Kidney (tissue), 13 donors: ENCODE measurements at regions not wholly inside any gene's neighbourhood (a gene's known extent, or its start where the extent isn't known, plus 50 kb on each side); places are given as distances from the start of the nearest gene placed in this dataset.

ENCODE experiments used
- DNase-seq, 5 donors: peaks; one replicate each; pipeline ENCODE4 v3.0.0-alpha.2; 2013 to 2020
- FAIRE-seq: peaks from 2 replicates; lab custom pipeline; 2012; peaks lifted over from hg19 to GRCh38; lab: Jason Lieb, UNC
- H3K27ac ChIP-seq, 2 donors: one replicate each; pipeline ENCODE4 v1.7.0; 2013; ENCODE audit warnings: low read depth in 2 of 2, low read length in 2 of 2, inconsistent platforms in 1 of 2
- H3K27me3 ChIP-seq: one replicate; pipeline ENCODE4 v1.7.1; 2013; ENCODE audit warnings: low read length, inconsistent platforms; ENCODE audit not compliant: control insufficient read depth, insufficient read depth
- H3K36me3 ChIP-seq, 3 donors: one replicate each; pipeline versions ENCODE4 v1.7.0 to v1.7.1; 2013; ENCODE audit warnings: low read length in 3 of 3, control low read depth in 1 of 3, inconsistent platforms in 1 of 3; ENCODE audit not compliant: insufficient read depth in 3 of 3, control insufficient read depth in 2 of 3
- H3K4me1 ChIP-seq, 3 donors: one replicate each; pipeline versions ENCODE4 v1.7.0 to v1.7.1; 2013; ENCODE audit warnings: low read length in 3 of 3, inconsistent platforms in 1 of 3, low read depth in 1 of 3; ENCODE audit not compliant: control insufficient read depth in 2 of 3, insufficient read depth in 2 of 3
- H3K4me3 ChIP-seq, 3 donors: one replicate each; pipeline versions ENCODE4 v1.7.0 to v1.8.1; 2013; ENCODE audit warnings: low read length in 3 of 3, control low read depth in 1 of 3, inconsistent platforms in 1 of 3
- H3K9ac ChIP-seq, 3 donors: one replicate each; pipeline versions ENCODE4 v1.7.0 to v1.7.1; 2013; ENCODE audit warnings: low read length in 3 of 3, control low read depth in 1 of 3, inconsistent platforms in 1 of 3
- H3K9me3 ChIP-seq, 3 donors: one replicate each; pipeline versions ENCODE4 v1.7.0 to v1.7.1; 2013; ENCODE audit warnings: low read length in 3 of 3, control low read depth in 1 of 3, inconsistent platforms in 1 of 3; ENCODE audit not compliant: control insufficient read depth in 2 of 3, insufficient read depth in 1 of 3
- intact Hi-C: fragments of 100-400 bp; cut with DNase I; formaldehyde crosslinking; loops from one replicate; pipeline ENCODE4 v1.11.1; 2022
- TF ChIP-seq, protein P1 (sequence below): IDR thresholded peaks from 3 replicates; pipeline ENCODE4 v1.5.1; 2012; ENCODE audit warnings: mild to moderate bottlenecking, moderate library complexity, borderline replicate concordance; ENCODE audit not compliant: insufficient read depth; ENCODE audit errors: extremely low read depth
- donor health status: control.
- donor health status: control.
- donor health status: control.
- donor health status: control.
- donor health status: control.
- donor health status: DM: yes; HTN: yes; CAD: no.
- donor health status: Normal renal cell carcinoma (clear cell type).

DNA sequence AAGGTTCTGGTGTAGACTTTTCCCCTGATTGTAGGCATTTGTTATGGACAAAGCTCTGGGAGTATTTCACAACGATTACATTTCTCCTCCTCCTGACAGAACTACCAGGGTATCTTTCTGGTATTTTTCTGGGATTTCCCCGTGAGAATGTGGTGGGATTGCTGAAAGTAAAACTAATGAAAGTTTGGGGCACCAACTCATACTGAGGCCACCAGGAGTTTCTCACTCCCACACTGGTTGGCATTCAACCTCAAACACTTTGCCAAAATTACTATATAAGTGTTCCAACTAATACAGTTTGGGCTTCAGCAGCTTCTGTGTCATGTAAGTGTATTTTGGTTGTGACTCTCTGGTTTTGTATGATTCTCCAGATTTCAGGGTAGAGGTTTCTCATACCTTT is 855.1 kb downstream of the GLUD2 start:
- Histone ChIP-seq H3K9me3 (no peaks in the 10 kb centered on the region), H3K4me3 (no peak overlapping the region), H3K27ac (no peak overlapping the region), H3K9ac (no peak overlapping the region), H3K27me3 (no peaks in the 10 kb centered on the region), H3K36me3 (no peaks in the 10 kb centered on the region), H3K4me1 (no peaks in the 10 kb centered on the region)
- intact Hi-C loops = no loop called here
- FAIRE-seq (no peak), DNase-seq (no peak)
- TF ChIP-seq, protein P1, sequence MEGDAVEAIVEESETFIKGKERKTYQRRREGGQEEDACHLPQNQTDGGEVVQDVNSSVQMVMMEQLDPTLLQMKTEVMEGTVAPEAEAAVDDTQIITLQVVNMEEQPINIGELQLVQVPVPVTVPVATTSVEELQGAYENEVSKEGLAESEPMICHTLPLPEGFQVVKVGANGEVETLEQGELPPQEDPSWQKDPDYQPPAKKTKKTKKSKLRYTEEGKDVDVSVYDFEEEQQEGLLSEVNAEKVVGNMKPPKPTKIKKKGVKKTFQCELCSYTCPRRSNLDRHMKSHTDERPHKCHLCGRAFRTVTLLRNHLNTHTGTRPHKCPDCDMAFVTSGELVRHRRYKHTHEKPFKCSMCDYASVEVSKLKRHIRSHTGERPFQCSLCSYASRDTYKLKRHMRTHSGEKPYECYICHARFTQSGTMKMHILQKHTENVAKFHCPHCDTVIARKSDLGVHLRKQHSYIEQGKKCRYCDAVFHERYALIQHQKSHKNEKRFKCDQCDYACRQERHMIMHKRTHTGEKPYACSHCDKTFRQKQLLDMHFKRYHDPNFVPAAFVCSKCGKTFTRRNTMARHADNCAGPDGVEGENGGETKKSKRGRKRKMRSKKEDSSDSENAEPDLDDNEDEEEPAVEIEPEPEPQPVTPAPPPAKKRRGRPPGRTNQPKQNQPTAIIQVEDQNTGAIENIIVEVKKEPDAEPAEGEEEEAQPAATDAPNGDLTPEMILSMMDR = no peak

DNA sequence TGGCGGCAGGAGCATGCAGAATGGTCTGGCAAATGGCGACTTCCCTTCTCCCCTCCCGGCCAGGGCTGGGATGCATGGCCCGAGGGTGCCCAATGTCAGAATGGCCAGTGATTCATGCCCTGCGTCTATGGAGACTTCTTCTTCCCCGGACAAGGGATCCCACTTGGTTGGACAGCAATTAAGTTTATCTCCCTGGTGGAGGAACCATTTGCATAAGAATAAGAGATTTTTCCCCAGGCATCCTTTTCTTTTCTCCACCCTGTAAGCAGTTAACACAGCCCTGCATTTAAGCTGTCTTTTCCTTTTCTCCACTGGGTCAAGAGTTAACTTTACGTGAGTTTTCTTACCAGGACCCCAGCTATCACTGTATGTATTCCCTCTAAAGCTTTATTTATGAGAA is 856.6 kb downstream of the GLUD2 start:
- no peaks in the 10 kb centered on the region for H3K27me3 ChIP-seq
- no peak overlapping the region for H3K27ac ChIP-seq
- TF ChIP-seq, protein P1 = no peak
- no peak for FAIRE-seq
- no peaks in the 10 kb centered on the region for H3K4me1 ChIP-seq
- no peak overlapping the region for H3K9ac ChIP-seq
- H3K9me3 ChIP-seq = no peaks in the 10 kb centered on the region
- no peak for DNase-seq
- H3K36me3 ChIP-seq = no peaks in the 10 kb centered on the region
- H3K4me3 ChIP-seq = no peak overlapping the region
- intact Hi-C loops = no loop called here

DNA sequence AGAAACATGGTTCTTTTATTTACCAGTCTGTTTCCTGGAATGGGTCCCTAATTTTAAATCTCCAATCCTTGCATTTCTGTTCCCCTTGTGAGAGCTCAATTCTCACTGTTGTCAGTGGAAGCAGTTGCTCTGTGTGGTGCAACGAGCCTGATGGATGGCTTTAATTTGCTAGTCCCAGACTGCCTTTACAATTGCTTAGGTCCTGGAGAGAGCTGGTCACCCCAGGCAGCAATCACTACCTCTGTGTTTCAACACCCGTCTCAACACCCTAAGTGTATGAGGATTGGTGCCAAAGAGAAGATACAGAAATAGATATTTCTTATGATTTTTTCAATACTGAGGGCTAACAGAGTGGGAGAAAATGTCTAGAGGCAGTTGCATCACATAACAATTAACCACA is 873.8 kb downstream of the GLUD2 start:
- FAIRE-seq (no peak), DNase-seq (no peak)
- Histone ChIP-seq H3K9me3 (no peaks in the 10 kb centered on the region), H3K4me3 (no peak overlapping the region), H3K4me1 (no peaks in the 10 kb centered on the region), H3K36me3 (no peaks in the 10 kb centered on the region), H3K27me3 (no peaks in the 10 kb centered on the region), H3K9ac (no peak overlapping the region), H3K27ac (no peak overlapping the region)
- TF ChIP-seq, protein P1 = no peak
- intact Hi-C loops = no loop called here

DNA sequence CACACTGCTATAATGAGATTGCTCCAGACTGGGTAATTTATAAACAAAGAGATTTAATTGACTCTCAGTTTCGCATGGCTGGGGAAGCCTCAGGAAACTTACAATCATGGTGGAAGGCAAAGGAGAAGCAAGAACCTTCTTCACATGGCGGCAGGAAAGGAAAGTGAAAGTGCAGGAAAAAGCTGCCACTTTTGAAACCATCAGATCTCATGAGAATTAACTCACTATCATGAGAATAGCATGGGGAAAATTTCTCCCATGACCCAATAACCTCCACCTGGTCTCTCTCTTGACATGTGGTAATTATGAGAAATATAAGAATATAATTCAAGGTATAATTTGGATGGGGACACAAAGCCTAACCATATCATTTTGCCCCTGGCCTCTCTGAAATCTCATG is 884.2 kb downstream of the GLUD2 start:
- Histone ChIP-seq H3K4me1 (no peaks in the 10 kb centered on the region), H3K27me3 (no peaks in the 10 kb centered on the region), H3K4me3 (no peak overlapping the region), H3K36me3 (no peaks in the 10 kb centered on the region), H3K27ac (no peak overlapping the region), H3K9ac (no peak overlapping the region), H3K9me3 (no peaks in the 10 kb centered on the region)
- intact Hi-C loops = no loop called here
- DNase-seq (no peak), FAIRE-seq (no peak)
- TF ChIP-seq, protein P1 = no peak
